ENCODE measurements at regions not wholly inside any gene's neighbourhood (a gene's known extent, or its start where the extent isn't known, plus 50 kb on each side); places are given as distances from the start of the nearest gene placed in this dataset.

- DNase-seq = no peak
- H3K4me3 ChIP-seq = no peak overlapping the region
Measured at GRCh38 chr2:166545473-166545872, 51.4 kb upstream of the SCN7A start.

More at GRCh38 chr2:166545473-166545872, 51.4 kb upstream of the SCN7A start:
- Histone ChIP-seq H3K27me3 (no peaks in the 10 kb centered on the region), H3K9me3 (no peaks in the 10 kb centered on the region), H3K36me3 (no peaks in the 10 kb centered on the region)

Data from MG63 (cell line).